Panc1 (cell line): ENCODE measurements at regions not wholly inside any gene's neighbourhood (a gene's known extent, or its start where the extent isn't known, plus 50 kb on each side); places are given as distances from the start of the nearest gene placed in this dataset.

Experiments
- POLR2AphosphoS5 ChIP-seq: IDR thresholded peaks from 2 replicates; pipeline ENCODE4 v1.6.1; 2012; ENCODE audit warnings: mild to moderate bottlenecking, low read depth, low read length, moderate library complexity
- SIN3A ChIP-seq: IDR thresholded peaks from 2 replicates; pipeline ENCODE4 v1.6.1; 2012; ENCODE audit warnings: low read depth, mild to moderate bottlenecking, low read length, moderate library complexity, borderline replicate concordance; ENCODE audit not compliant: insufficient read depth
- TCF7L2 ChIP-seq: IDR thresholded peaks from 2 replicates; pipeline ENCODE4 v1.6.1; 2011; ENCODE audit warnings: mild to moderate bottlenecking, low read depth, low read length, inconsistent platforms
- TF ChIP-seq, protein P1 (sequence below): fragments of 450-650 bp; IDR thresholded peaks from 2 replicates; pipeline ENCODE4 v1.5.1; 2017; ENCODE audit warnings: mild to moderate bottlenecking
- TF ChIP-seq, protein P2 (sequence below), 2 experiments: IDR thresholded peaks; 2 replicates each; pipeline ENCODE4 v1.6.1; 2011 to 2012; ENCODE audit warnings: low read depth in 2 of 2, control low read depth in 1 of 2, low read length in 1 of 2, mild to moderate bottlenecking in 1 of 2, moderate library complexity in 1 of 2; ENCODE audit not compliant: insufficient read depth in 1 of 2

DNA sequence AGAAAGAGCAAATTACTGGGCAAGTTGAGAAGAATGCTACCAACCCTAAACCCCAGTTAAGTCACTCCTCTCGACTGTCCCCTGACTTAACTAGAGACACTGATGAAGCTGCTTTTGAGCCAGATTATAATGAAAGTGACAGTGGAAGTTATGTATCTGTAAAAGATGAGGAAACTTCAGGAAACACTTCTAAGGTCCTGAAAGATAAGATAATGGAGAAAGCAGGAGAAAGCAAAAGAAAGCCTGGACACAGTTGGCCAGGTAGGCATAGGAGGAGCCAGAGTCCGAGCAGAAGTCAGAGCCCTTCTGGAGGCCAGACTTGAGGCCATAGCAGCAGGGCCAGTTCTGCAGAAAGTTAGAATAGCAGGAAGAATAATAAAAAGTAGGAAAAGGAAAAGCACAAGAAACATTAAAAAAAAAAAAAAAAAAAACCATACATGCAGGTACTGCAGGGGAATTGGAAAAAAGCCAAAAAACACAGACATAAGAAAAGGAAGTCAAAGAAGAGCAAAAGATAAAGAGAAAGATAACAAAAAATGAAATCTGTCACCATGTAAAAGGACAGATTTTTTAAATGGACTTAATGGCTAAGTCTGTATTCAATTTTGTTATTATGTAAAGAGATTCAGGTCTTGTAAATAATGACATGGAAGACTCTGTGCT, 101.0 kb upstream of the KCNMA1 start:
- TF ChIP-seq, protein P1, sequence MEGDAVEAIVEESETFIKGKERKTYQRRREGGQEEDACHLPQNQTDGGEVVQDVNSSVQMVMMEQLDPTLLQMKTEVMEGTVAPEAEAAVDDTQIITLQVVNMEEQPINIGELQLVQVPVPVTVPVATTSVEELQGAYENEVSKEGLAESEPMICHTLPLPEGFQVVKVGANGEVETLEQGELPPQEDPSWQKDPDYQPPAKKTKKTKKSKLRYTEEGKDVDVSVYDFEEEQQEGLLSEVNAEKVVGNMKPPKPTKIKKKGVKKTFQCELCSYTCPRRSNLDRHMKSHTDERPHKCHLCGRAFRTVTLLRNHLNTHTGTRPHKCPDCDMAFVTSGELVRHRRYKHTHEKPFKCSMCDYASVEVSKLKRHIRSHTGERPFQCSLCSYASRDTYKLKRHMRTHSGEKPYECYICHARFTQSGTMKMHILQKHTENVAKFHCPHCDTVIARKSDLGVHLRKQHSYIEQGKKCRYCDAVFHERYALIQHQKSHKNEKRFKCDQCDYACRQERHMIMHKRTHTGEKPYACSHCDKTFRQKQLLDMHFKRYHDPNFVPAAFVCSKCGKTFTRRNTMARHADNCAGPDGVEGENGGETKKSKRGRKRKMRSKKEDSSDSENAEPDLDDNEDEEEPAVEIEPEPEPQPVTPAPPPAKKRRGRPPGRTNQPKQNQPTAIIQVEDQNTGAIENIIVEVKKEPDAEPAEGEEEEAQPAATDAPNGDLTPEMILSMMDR, result no peak
- TF ChIP-seq POLR2AphosphoS5, result no peak
- TF ChIP-seq SIN3A, result no peak
- TF ChIP-seq, protein P2, sequence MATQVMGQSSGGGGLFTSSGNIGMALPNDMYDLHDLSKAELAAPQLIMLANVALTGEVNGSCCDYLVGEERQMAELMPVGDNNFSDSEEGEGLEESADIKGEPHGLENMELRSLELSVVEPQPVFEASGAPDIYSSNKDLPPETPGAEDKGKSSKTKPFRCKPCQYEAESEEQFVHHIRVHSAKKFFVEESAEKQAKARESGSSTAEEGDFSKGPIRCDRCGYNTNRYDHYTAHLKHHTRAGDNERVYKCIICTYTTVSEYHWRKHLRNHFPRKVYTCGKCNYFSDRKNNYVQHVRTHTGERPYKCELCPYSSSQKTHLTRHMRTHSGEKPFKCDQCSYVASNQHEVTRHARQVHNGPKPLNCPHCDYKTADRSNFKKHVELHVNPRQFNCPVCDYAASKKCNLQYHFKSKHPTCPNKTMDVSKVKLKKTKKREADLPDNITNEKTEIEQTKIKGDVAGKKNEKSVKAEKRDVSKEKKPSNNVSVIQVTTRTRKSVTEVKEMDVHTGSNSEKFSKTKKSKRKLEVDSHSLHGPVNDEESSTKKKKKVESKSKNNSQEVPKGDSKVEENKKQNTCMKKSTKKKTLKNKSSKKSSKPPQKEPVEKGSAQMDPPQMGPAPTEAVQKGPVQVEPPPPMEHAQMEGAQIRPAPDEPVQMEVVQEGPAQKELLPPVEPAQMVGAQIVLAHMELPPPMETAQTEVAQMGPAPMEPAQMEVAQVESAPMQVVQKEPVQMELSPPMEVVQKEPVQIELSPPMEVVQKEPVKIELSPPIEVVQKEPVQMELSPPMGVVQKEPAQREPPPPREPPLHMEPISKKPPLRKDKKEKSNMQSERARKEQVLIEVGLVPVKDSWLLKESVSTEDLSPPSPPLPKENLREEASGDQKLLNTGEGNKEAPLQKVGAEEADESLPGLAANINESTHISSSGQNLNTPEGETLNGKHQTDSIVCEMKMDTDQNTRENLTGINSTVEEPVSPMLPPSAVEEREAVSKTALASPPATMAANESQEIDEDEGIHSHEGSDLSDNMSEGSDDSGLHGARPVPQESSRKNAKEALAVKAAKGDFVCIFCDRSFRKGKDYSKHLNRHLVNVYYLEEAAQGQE (IDR thresholded peaks at IDR 0.05; ENCODE audit: insufficient read depth in 1 of 2, low read depth in 2 of 2, low read length in 1 of 2), result no peak
- no peak for TF ChIP-seq TCF7L2
